Natural killer cell treated with Interleukin-12 subunit alpha and Interleukin-12 subunit beta and Interleukin-15 and Interleukin-18, amount 100 ng/mL, for 72 hours (primary cell): ENCODE measurements at regions not wholly inside any gene's neighbourhood (a gene's known extent, or its start where the extent isn't known, plus 50 kb on each side); places are given as distances from the start of the nearest gene placed in this dataset.
"Not testable (repeated sequence)": the region's sequence is repeated elsewhere in the genome, so short reads cannot be mapped to it uniquely, and the experiment has no call there.

Experiments
- ATAC-seq, 2 donors: fragments of 150-1000 bp; cut with Tn5 transposase in 1 of 2; sonication (Bioruptor Pico), chemical (Tn5 transposase) in 1 of 2; 2 replicates each; pipeline ENCODE4 v1.10.0; 2021
- DNase-seq: peaks from one replicate; pipeline ENCODE4 v3.0.0; 2022; ENCODE audit warnings: low spot score
- H3K27ac Mint-ChIP-seq, 2 donors: 1 replicate in 1 of 2; 2 replicates in 1 of 2; pipeline ENCODE4 v1.8.0; 2022; ENCODE audit warnings: mixed read lengths in 2 of 2, mild to moderate bottlenecking in 1 of 2, moderate library complexity in 1 of 2
- H3K27me3 Mint-ChIP-seq, 2 donors: 1 replicate in 1 of 2; 2 replicates in 1 of 2; pipeline ENCODE4 v1.8.0; 2022; ENCODE audit warnings: mixed read lengths in 2 of 2
- H3K36me3 Mint-ChIP-seq: one replicate; pipeline ENCODE4 v1.8.0; 2022; ENCODE audit warnings: mixed read lengths
- H3K4me1 Mint-ChIP-seq, 2 donors: 1 replicate in 1 of 2; 2 replicates in 1 of 2; pipeline ENCODE4 v1.8.0; 2022; ENCODE audit warnings: low read depth in 2 of 2, mixed read lengths in 2 of 2, mild to moderate bottlenecking in 1 of 2
- H3K4me3 Mint-ChIP-seq: one replicate; pipeline ENCODE4 v1.8.0; 2022; ENCODE audit warnings: mixed read lengths
- H3K9me3 Mint-ChIP-seq: 2 replicates; pipeline ENCODE4 v1.8.0; 2022; ENCODE audit warnings: mixed read lengths

- H3K27ac Mint-ChIP-seq = no peak overlapping the region
- H3K27me3 Mint-ChIP-seq = peaks cover 33 to 35% of the 10 kb centered on the region in 2 donors
- ATAC-seq = no peak
- DNase-seq = no peak
- no peak overlapping the region for H3K4me3 Mint-ChIP-seq
- peaks cover 6% of the 10 kb centered on the region for H3K9me3 Mint-ChIP-seq
- H3K4me1 Mint-ChIP-seq = no peaks in the 10 kb centered on the region
- H3K36me3 Mint-ChIP-seq = peaks cover 6% of the 10 kb centered on the region
These were observed 576.2 kb downstream of the MATN1 start for GRCh38 chr1:30147188-30147587.

DNA sequence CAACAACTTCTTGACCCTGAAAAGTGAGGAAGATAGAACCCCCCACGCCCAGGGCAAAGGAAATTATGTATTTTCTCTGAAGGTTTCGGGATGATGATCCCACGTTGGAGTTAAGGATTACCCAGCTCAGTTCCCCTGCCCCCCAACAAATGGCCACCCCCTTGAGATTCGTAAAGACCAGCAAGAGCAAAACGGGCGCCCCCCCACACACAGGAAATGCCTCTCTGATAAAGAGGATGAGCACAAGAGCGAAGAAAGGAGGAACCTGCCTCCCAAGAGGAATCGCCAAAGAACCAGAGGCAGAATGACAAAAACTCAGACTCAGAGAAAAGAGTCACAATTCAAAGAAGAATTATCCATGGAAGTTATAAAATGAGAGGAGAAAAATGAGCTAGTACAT lies 576.9 kb downstream of the MATN1 start:
- H3K9me3 Mint-ChIP-seq = peaks cover 4% of the 10 kb centered on the region
- no peak for ATAC-seq
- no peak overlapping the region for H3K27ac Mint-ChIP-seq
- peaks cover 3% of the 10 kb centered on the region for H3K36me3 Mint-ChIP-seq
- H3K4me1 Mint-ChIP-seq = no peaks in the 10 kb centered on the region
- peaks cover 33 to 35% of the 10 kb centered on the region in 2 donors for H3K27me3 Mint-ChIP-seq
- DNase-seq = no peak
- H3K4me3 Mint-ChIP-seq = no peak overlapping the region

DNA sequence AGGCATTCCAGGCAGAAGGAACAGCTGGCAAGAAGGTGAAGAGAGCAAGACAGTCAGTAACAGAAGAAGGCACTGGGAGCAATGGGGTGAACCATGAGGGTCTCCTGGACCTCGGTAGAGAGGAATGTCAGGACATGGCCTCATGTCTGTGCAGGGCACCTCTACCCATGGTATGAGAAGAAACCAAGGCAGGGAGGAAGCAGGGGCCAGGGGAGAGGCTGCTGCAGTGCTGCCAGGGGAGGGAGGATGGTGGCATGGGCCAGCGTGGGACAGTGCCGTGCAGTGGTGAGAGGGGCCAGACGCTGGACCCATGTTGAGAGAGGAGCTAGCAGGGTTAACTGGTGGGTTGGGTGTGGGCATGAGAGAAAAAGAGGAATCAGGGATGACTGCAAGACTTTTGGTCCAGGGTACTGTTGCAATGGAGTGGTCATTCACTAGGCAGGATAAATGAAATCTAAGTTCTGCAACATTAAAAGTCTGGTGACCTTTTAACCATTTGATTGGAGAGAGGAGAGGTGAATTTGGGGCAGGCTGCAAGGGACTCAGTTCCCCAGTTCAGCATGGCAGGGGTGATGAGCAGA lies 577.6 kb downstream of the MATN1 start:
- H3K27me3 Mint-ChIP-seq = peaks cover 30 to 35% of the 10 kb centered on the region in 2 donors
- no peak overlapping the region for H3K27ac Mint-ChIP-seq
- no peaks in the 10 kb centered on the region for H3K36me3 Mint-ChIP-seq
- DNase-seq = no peak
- H3K9me3 Mint-ChIP-seq = no peaks in the 10 kb centered on the region
- H3K4me1 Mint-ChIP-seq = no peaks in the 10 kb centered on the region
- no peak overlapping the region for H3K4me3 Mint-ChIP-seq
- ATAC-seq = peak in 1 of 2 donors; percentile 17

DNA sequence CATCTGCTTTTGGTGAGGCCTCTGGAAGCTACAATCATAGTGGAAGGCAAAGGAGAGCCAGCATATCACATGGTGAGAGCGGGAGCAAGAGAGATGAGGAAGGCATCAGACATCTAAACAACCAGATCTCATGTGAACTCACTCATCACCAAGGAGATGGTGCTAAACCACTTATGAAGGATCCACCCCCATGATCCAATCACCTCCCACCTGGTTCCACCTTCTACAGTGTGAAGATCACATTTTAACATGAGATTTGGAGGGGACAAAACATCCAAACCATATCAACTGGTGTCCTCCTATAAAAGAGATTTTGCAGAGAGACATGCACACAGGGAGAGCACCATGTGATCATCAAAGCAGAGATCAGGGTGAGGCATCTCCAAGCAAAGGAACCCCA lies 578.6 kb downstream of the MATN1 start:
- Mint-ChIP-seq H3K36me3 (no peaks in the 10 kb centered on the region), H3K4me1 (no peaks in the 10 kb centered on the region), H3K4me3 (no peak overlapping the region), H3K27me3 (peaks cover 30 to 35% of the 10 kb centered on the region in 2 donors), H3K9me3 (no peaks in the 10 kb centered on the region), H3K27ac (no peak overlapping the region)
- DNase-seq = no peak
- ATAC-seq = no peak

DNA sequence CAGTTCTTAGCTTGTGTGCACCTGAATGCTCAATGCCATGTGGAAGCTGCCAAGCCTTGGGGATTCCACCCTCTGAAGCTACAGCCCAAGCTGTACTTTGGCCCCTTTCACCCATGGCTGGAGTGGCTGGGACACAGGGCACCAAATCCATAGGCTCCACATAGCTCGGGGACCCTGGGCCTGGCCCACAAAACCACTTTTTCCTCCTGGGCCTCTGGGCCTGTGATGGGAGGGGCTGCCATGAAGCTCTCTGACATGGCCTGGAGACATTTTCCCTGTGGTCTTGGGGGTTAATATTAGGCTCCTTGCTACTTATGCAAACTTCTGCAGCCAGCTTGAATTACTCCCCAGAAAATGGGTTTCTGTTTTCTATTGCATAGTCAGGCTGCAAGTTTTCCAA lies 579.9 kb downstream of the MATN1 start:
- Mint-ChIP-seq H3K4me3 (no peak overlapping the region), H3K4me1 (no peaks in the 10 kb centered on the region), H3K27me3 (peaks cover 30 to 35% of the 10 kb centered on the region in 2 donors), H3K36me3 (no peaks in the 10 kb centered on the region), H3K27ac (no peak overlapping the region), H3K9me3 (no peaks in the 10 kb centered on the region)
- ATAC-seq (no peak), DNase-seq (no peak)

GRCh38 chr1:30140566-30140965 lies 582.8 kb downstream of the MATN1 start:
- no peak overlapping the region for H3K27ac Mint-ChIP-seq

GRCh38 chr1:30138891-30139290 lies 584.5 kb downstream of the MATN1 start:
- Mint-ChIP-seq H3K4me1 (no peaks in the 10 kb centered on the region), H3K9me3 (no peaks in the 10 kb centered on the region), H3K36me3 (no peaks in the 10 kb centered on the region), H3K27ac (no peak overlapping the region), H3K27me3 (peaks cover 0 to 4% of the 10 kb centered on the region in 2 donors), H3K4me3 (no peak overlapping the region)
- DNase-seq (no peak), ATAC-seq (no peak)

More at GRCh38 chr1:30140566-30140965, 582.8 kb downstream of the MATN1 start:
- Mint-ChIP-seq H3K4me1 (no peaks in the 10 kb centered on the region), H3K27me3 (peaks cover 12 to 13% of the 10 kb centered on the region in 2 donors), H3K36me3 (no peaks in the 10 kb centered on the region), H3K4me3 (no peak overlapping the region), H3K9me3 (no peaks in the 10 kb centered on the region)
- no peak for DNase-seq
- ATAC-seq = no peak

GRCh38 chr1:30137001-30137400 lies 586.4 kb downstream of the MATN1 start:
- DNase-seq (no peak), ATAC-seq (no peak)
- H3K27me3 Mint-ChIP-seq = peaks cover 0 to 3% of the 10 kb centered on the region in 2 donors
- no peaks in the 10 kb centered on the region for H3K4me1 Mint-ChIP-seq
- no peaks in the 10 kb centered on the region for H3K9me3 Mint-ChIP-seq
- no peak overlapping the region for H3K27ac Mint-ChIP-seq
- H3K36me3 Mint-ChIP-seq = no peaks in the 10 kb centered on the region
- no peak overlapping the region for H3K4me3 Mint-ChIP-seq

DNA sequence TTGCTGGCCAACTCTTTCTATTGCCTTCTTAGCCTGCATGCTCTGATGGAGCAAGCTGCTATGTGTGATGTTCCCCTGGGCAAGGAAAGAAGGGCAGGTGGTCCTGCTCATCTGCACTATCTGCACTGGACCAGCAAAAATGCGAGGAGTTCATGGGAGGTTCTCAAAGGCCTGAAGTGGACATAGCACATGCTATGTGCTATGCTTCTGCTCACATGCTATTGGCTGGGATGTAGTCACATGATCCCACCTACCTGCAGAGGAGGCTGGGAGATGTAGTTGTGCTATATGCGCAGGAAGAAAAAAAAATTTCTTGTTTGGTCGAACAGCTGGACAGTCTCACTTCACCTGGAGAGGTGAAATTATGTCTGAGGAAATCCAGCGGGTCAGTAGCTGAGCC lies 587.7 kb downstream of the MATN1 start:
- Mint-ChIP-seq H3K36me3 (no peaks in the 10 kb centered on the region), H3K4me3 (no peak overlapping the region), H3K27me3 (peaks cover 0 to 3% of the 10 kb centered on the region in 2 donors), H3K27ac (no peak overlapping the region), H3K9me3 (no peaks in the 10 kb centered on the region), H3K4me1 (peaks cover 0 to under 1% of the 10 kb centered on the region in 2 donors)
- ATAC-seq = no peak
- no peak for DNase-seq

DNA sequence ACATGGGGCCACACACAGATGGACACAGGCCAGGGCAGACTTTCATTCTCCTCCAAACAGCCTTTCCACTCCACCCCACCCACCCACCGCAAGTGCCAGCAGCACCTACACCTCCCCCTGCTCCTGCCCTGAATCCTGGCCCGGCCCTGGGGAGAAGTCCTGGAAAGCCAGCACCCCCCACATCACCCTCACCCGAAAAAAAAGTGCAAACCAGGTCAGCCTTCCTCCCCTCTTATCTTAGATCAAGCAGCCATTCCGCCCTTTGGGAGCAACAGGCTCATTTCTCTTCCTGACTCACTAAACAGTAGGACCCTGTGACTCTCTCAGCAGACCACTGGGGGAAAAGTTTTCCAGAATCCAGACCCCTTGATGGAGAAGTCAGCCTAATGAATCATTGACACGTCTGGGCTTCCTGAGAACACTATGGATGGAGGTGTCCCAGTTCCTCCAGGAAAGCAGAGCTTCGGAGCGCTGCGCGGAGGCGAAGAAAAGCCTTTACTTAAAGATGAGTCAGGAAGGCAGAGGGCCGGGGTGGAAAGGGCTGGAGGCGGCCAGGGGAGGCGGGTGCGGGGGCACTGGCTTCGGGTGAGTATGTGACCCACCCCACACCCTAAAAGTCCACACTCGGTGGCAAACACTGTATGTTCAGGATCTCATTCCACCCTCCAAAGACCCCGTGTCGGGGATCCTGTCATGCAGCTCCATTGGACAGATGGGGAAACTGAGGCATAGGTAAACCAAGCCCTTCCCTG lies 588.7 kb downstream of the MATN1 start:
- ATAC-seq (peak in 1 of 2 donors; percentile 19), DNase-seq (no peak)
- Mint-ChIP-seq H3K27ac (no peak overlapping the region), H3K27me3 (peaks cover 0 to 3% of the 10 kb centered on the region in 2 donors), H3K4me3 (no peak overlapping the region), H3K4me1 (peaks cover 0 to 4% of the 10 kb centered on the region in 2 donors), H3K36me3 (no peaks in the 10 kb centered on the region), H3K9me3 (no peaks in the 10 kb centered on the region)

- Mint-ChIP-seq H3K4me3 (no peak overlapping the region), H3K4me1 (peaks cover 0 to 4% of the 10 kb centered on the region in 2 donors), H3K27ac (no peak overlapping the region), H3K36me3 (no peaks in the 10 kb centered on the region), H3K27me3 (peaks cover 0 to 3% of the 10 kb centered on the region in 2 donors), H3K9me3 (no peaks in the 10 kb centered on the region)
- DNase-seq (no peak), ATAC-seq (no peak)
These were observed 589.9 kb downstream of the MATN1 start for GRCh38 chr1:30133414-30134055.

DNA sequence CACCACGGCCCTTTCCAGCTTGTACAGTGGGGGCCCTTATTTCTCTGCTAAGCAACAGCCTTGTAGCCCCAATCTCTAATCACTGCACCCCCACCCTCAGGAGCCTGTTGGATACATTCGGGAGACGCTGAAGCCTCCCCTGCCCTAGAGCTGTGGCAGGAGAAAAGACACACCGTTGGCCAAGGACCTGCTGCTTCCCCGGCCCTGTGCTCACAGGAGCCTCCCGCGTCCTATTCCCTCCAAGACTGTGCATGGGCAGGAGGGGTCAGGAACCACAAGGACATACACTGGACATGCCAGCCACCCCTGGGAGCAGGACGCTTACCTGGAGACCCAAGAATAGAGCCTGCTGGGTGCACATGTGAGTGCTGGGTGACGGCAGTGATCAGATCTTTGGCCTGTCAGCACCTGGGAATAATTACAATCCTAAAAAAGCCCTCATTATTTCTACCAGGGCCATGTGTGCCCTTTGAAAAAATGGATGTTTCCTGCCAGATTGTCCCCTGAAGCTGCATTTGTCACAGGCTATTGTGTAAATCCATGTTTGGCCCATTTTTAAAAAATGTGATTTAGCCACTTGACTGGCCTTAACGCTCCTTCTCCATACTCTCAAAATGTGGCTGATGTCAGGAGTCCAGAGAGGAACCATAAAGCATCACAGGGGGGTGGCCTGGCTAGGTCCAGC lies 590.6 kb downstream of the MATN1 start:
- ATAC-seq = no peak

GRCh38 chr1:30130566-30130965 lies 592.8 kb downstream of the MATN1 start:
- ATAC-seq, H3K36me3 Mint-ChIP-seq, H3K4me1 Mint-ChIP-seq, H3K27ac Mint-ChIP-seq, H3K27me3 Mint-ChIP-seq, H3K4me3 Mint-ChIP-seq, H3K9me3 Mint-ChIP-seq, DNase-seq: not testable (repeated sequence)

More for the DNA sequence above, 590.6 kb downstream of the MATN1 start:
- Mint-ChIP-seq H3K4me1 (peaks cover 0 to 4% of the 10 kb centered on the region in 2 donors), H3K27ac (no peak overlapping the region), H3K4me3 (no peak overlapping the region), H3K27me3 (peaks cover 0 to 3% of the 10 kb centered on the region in 2 donors), H3K36me3 (no peaks in the 10 kb centered on the region), H3K9me3 (no peaks in the 10 kb centered on the region)
- no peak for DNase-seq

DNA sequence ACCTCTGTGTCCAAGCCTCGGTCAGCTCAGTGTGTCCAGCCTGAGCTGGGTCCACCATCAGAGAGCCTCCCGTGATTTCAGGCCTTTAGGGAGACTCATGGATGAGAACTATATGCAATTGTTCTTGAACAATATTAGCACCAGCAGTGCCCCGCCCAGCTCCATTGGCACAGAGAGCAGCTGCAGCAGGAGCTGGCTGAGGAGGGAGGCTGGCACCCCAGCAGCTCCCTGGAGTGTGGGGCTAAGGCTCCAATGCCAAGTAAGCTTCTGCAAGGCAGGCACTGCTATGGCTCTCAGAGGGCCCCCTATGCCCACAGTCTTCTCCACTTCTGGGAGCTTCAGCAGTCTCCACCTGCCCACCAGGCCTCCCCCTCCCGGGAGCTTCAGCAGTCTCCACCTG lies 593.3 kb downstream of the MATN1 start:
- H3K4me1 Mint-ChIP-seq = peaks cover 0 to 4% of the 10 kb centered on the region in 2 donors

More for the DNA sequence above, 593.3 kb downstream of the MATN1 start:
- no peak overlapping the region for H3K4me3 Mint-ChIP-seq
- no peak for DNase-seq
- no peaks in the 10 kb centered on the region for H3K36me3 Mint-ChIP-seq
- no peaks in the 10 kb centered on the region for H3K9me3 Mint-ChIP-seq
- H3K27ac Mint-ChIP-seq = no peak overlapping the region
- no peak for ATAC-seq
- peaks cover 0 to 3% of the 10 kb centered on the region in 2 donors for H3K27me3 Mint-ChIP-seq
